ENCODE measurements at regions not wholly inside any gene's neighbourhood (a gene's known extent, or its start where the extent isn't known, plus 50 kb on each side); places are given as distances from the start of the nearest gene placed in this dataset.

DNA sequence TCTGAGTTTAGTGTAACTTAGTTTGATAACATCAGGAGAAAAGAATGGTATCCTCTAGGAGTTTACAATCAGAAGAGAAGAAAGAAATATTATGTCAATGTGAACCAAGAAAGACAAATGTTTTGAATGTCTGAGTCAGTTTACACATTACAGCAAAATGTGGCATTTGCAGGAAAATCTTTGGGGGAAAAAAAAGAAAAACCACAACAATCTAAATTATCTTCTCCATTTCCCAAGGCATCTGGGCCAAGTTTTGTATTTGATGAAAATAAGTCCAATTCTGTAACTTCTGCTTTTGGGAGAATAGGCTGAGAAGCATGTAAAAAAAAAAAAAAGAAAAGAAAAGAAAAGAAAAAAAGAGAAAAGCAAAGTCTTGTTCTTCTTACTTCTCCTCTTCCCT, 58.8 kb upstream of the FLRT2 start:
- no peaks in the 10 kb centered on the region for H3K4me1 ChIP-seq (replicated peaks)
- H3K36me3 ChIP-seq, result no peaks in the 10 kb centered on the region
- intact Hi-C loops (cut with DNase I), result no loop called here
- H3K4me3 ChIP-seq, result no peak overlapping the region
- no peak for DNase-seq (ENCODE audit: low spot score)
- TF ChIP-seq POLR2AphosphoS5 (IDR thresholded peaks at IDR 0.05) (no peak), POLR2A (IDR thresholded peaks at IDR 0.05) (no peak)
- TF ChIP-seq, protein P1, sequence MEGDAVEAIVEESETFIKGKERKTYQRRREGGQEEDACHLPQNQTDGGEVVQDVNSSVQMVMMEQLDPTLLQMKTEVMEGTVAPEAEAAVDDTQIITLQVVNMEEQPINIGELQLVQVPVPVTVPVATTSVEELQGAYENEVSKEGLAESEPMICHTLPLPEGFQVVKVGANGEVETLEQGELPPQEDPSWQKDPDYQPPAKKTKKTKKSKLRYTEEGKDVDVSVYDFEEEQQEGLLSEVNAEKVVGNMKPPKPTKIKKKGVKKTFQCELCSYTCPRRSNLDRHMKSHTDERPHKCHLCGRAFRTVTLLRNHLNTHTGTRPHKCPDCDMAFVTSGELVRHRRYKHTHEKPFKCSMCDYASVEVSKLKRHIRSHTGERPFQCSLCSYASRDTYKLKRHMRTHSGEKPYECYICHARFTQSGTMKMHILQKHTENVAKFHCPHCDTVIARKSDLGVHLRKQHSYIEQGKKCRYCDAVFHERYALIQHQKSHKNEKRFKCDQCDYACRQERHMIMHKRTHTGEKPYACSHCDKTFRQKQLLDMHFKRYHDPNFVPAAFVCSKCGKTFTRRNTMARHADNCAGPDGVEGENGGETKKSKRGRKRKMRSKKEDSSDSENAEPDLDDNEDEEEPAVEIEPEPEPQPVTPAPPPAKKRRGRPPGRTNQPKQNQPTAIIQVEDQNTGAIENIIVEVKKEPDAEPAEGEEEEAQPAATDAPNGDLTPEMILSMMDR (IDR thresholded peaks at IDR 0.05), result no peak
- no peak overlapping the region for H3K27ac ChIP-seq
- H3K27me3 ChIP-seq (replicated peaks; ENCODE audit: insufficient read depth), result no peaks in the 10 kb centered on the region
- H3K9me3 ChIP-seq, result no peaks in the 10 kb centered on the region

DNA sequence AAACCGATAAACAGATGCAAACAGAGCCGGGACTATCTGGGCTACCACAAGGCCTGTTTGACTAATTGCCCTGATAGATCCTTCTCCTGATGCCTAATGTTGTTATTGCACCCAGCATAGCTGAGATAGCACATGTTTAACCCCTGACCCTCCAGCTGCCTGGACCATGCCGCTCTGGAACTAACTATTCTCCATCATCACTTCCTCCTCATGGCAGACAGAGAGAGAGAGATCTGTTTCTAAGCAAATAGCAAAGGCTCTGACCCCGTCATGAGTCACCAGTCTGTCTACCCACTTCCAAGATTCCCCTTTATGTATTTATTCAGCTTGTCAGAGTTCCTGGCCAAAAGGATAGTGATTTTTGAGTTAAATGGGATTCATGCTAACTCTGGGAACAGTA, 58.2 kb upstream of the FLRT2 start:
- no peaks in the 10 kb centered on the region for H3K4me1 ChIP-seq (replicated peaks)
- H3K27me3 ChIP-seq (replicated peaks; ENCODE audit: insufficient read depth), result no peaks in the 10 kb centered on the region
- WGBS, result 21% methylated on average over 4 of the region's 4 CpGs
- no peaks in the 10 kb centered on the region for H3K36me3 ChIP-seq
- H3K4me3 ChIP-seq, result no peak overlapping the region
- TF ChIP-seq, protein P1 (IDR thresholded peaks at IDR 0.05), result no peak
- no peak for TF ChIP-seq POLR2A (IDR thresholded peaks at IDR 0.05)
- TF ChIP-seq POLR2AphosphoS5 (IDR thresholded peaks at IDR 0.05), result no peak
- H3K27ac ChIP-seq, result no peak overlapping the region
- DNase-seq (ENCODE audit: low spot score), result no peak
- intact Hi-C loops (cut with DNase I), result no loop called here
- H3K9me3 ChIP-seq, result no peaks in the 10 kb centered on the region

DNA sequence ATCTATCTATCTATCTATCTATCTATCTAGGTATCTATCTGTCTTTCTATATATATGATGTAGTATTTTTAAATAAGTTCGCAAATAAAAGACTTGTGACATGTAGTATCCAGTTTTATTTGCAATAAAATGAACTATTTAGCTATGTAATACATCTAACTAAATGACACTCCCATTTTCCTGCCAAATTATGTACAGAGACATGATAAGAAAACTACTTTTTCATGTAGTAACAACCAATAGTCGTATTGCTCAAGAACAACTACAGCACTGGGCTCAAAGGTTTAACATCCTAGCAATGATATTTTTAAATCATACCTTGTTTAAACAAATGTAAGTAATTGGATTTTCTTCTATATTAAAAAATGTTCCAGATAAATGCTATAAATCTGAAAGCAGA, 55.5 kb upstream of the FLRT2 start:
- 76% methylated on average over 2 of the region's 2 CpGs for WGBS
- Histone ChIP-seq H3K27ac (no peak overlapping the region), H3K4me3 (no peak overlapping the region), H3K4me1 (replicated peaks) (no peaks in the 10 kb centered on the region), H3K36me3 (no peaks in the 10 kb centered on the region), H3K9me3 (no peaks in the 10 kb centered on the region), H3K27me3 (replicated peaks; ENCODE audit: insufficient read depth) (no peaks in the 10 kb centered on the region)
- intact Hi-C loops (cut with DNase I), result no loop called here
- TF ChIP-seq, protein P1 (IDR thresholded peaks at IDR 0.05), result no peak
- TF ChIP-seq POLR2A (IDR thresholded peaks at IDR 0.05) (no peak), POLR2AphosphoS5 (IDR thresholded peaks at IDR 0.05) (no peak)
- DNase-seq (ENCODE audit: low spot score), result no peak

DNA sequence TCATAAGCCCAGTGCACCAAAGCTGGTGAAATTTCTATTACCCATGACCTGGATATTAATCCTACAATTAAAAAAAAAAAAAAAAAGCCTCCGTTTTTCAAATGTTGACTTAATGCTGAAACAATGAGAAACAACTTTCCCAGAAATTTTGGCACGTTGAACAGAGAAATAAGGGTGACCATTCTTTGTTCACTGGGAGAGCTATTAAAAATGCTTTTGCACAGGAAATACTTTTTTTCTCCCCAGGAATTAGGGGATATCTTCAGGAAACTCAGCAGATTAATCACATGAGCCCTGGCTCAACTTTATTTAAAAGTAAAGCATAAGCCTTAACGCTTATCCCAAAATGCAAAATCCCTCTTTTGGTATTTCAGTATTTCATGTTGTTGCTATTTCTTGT, 54.8 kb upstream of the FLRT2 start:
- DNase-seq (ENCODE audit: low spot score), result no peak
- Histone ChIP-seq H3K9me3 (no peaks in the 10 kb centered on the region), H3K4me3 (no peak overlapping the region), H3K27ac (no peak overlapping the region), H3K27me3 (replicated peaks; ENCODE audit: insufficient read depth) (no peaks in the 10 kb centered on the region), H3K36me3 (no peaks in the 10 kb centered on the region), H3K4me1 (replicated peaks) (no peaks in the 10 kb centered on the region)
- 33% methylated on average over 3 of the region's 3 CpGs for WGBS
- intact Hi-C loops (cut with DNase I), result no loop called here
- TF ChIP-seq POLR2AphosphoS5 (IDR thresholded peaks at IDR 0.05) (no peak), POLR2A (IDR thresholded peaks at IDR 0.05) (no peak)
- TF ChIP-seq, protein P1 (IDR thresholded peaks at IDR 0.05), result no peak

DNA sequence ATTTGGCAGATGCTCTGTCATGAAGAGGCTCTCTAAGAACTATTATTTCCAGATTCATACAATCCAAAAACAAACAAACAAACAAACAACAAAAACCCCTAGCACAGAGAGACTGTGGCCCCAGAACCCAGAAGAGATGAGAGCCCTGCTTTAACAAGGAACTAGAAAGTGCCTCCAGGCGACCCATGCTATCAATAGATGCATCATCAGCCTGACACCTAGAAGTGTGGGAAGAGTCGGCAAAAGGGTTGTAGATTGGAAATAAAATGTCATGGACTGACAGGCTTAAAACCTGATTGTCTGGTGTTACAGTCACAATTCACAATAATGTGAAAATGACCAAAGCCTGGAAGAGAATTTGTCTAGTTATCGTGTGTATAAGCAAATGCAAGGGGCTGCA, 50.6 kb upstream of the FLRT2 start:
- Histone ChIP-seq H3K4me1 (replicated peaks) (no peaks in the 10 kb centered on the region), H3K36me3 (no peaks in the 10 kb centered on the region), H3K27me3 (replicated peaks; ENCODE audit: insufficient read depth) (no peaks in the 10 kb centered on the region), H3K4me3 (no peak overlapping the region), H3K9me3 (no peaks in the 10 kb centered on the region), H3K27ac (no peak overlapping the region)
- WGBS, result 74% methylated on average over 3 of the region's 3 CpGs
- DNase-seq (ENCODE audit: low spot score), result no peak
- no peak for TF ChIP-seq POLR2A (IDR thresholded peaks at IDR 0.05)
- TF ChIP-seq, protein P1 (IDR thresholded peaks at IDR 0.05), result no peak
- intact Hi-C loops (cut with DNase I), result no loop called here

Measured in prostate gland (tissue), 2 donors.